Gastrocnemius medialis (tissue), 4 donors: ENCODE measurements at regions not wholly inside any gene's neighbourhood (a gene's known extent, or its start where the extent isn't known, plus 50 kb on each side); places are given as distances from the start of the nearest gene placed in this dataset.

Experiments
- CTCF ChIP-seq, 5 experiments: fragments of 450-650 bp in 3 of 5; fragments of 200-600 bp in 2 of 5; sonication (generic) in 2 of 5; IDR thresholded peaks in 4 of 5; conservative IDR thresholded peaks in 1 of 5; 1 replicate in 4 of 5; 2 replicates in 1 of 5; pipeline ENCODE4 v1.5.1; 2016 to 2019; ENCODE audit warnings: antibody characterized with exemption in 5 of 5, mild to moderate bottlenecking in 3 of 5, moderate library complexity in 3 of 5
- POLR2A ChIP-seq, 2 donors: fragments of 450-650 bp; IDR thresholded peaks; one replicate each; pipeline ENCODE4 v1.6.1; 2017; ENCODE audit warnings: antibody characterized with exemption in 2 of 2, mild to moderate bottlenecking in 2 of 2, moderate library complexity in 2 of 2

GRCh38 chr22:22091400-22091878, 108.9 kb upstream of the TOP3B start:
- TF ChIP-seq CTCF (IDR thresholded peaks at IDR 0.05 in 4 of 5, conservative IDR thresholded peaks at IDR 0.05 in 1 of 5), result no peak
- TF ChIP-seq POLR2A (IDR thresholded peaks at IDR 0.05), result no peak
